CD4-positive, alpha-beta T cell (primary cell): ENCODE measurements at regions not wholly inside any gene's neighbourhood (a gene's known extent, or its start where the extent isn't known, plus 50 kb on each side); places are given as distances from the start of the nearest gene placed in this dataset.

ENCODE experiments used
- ATAC-seq: fragments of 200-7000 bp; cut with Tn5 transposase; one replicate; pipeline ENCODE4 v1.10.0; 2022; ENCODE audit warnings: mild to moderate bottlenecking; ENCODE audit not compliant: poor library complexity
- CTCF ChIA-PET: fragments of 350-600 bp; sonication (Branson Sonifier 250); formaldehyde crosslinking; loops from one replicate; lab custom pipeline; 2021; ENCODE audit warnings: antibody characterized with exemption, inconsistent platforms; lab: Charles Lee
- POLR2A ChIA-PET: fragments of 350-600 bp; sonication (Branson Sonifier 250); formaldehyde crosslinking; loops from one replicate; lab custom pipeline; 2021; ENCODE audit warnings: antibody characterized with exemption, inconsistent platforms; lab: Charles Lee
- DNase-seq, 14 experiments: peaks; one replicate each; pipeline ENCODE4 v3.0.0-alpha.2; 2013 to 2020; ENCODE audit warnings: mixed read lengths in 2 of 14
- H3K27ac ChIP-seq, 2 donors: one replicate each; pipeline versions ENCODE4 v1.5.1 to v1.7.0; 2013; ENCODE audit warnings: low read length in 2 of 2, low read depth in 1 of 2, mild to moderate bottlenecking in 1 of 2
- H3K27me3 ChIP-seq, 2 experiments: 1 replicate in 1 of 2; 2 replicates in 1 of 2; pipeline versions ENCODE4 v1.6.1 to v1.7.0; 2013; ENCODE audit warnings: low read length in 2 of 2, control low read depth in 1 of 2, mild to moderate bottlenecking in 1 of 2, moderate library complexity in 1 of 2; ENCODE audit not compliant: insufficient read depth in 2 of 2, control insufficient read depth in 1 of 2
- H3K36me3 ChIP-seq: one replicate; pipeline ENCODE4 v1.6.1; 2013; ENCODE audit warnings: low read length, control low read depth; ENCODE audit not compliant: insufficient read depth
- H3K4me1 ChIP-seq: one replicate; pipeline ENCODE4 v1.6.1; 2013; ENCODE audit warnings: low read length, control low read depth; ENCODE audit not compliant: insufficient read depth
- H3K4me3 ChIP-seq: one replicate; pipeline ENCODE4 v1.5.1; 2013; ENCODE audit warnings: mild to moderate bottlenecking, low read length, moderate library complexity
- H3K9me3 ChIP-seq, 2 experiments: 1 replicate in 1 of 2; 2 replicates in 1 of 2; pipeline versions ENCODE4 v1.6.1 to v1.7.0; 2013; ENCODE audit warnings: low read length in 2 of 2, mild to moderate bottlenecking in 2 of 2, control low read depth in 1 of 2, moderate library complexity in 1 of 2; ENCODE audit not compliant: control insufficient read depth in 1 of 2, insufficient read depth in 1 of 2
- H3K27ac Mint-ChIP-seq: one replicate; pipeline ENCODE4 v1.8.0; 2020; ENCODE audit warnings: mixed read lengths
- H3K27me3 Mint-ChIP-seq: one replicate; pipeline ENCODE4 v1.8.0; 2021; ENCODE audit warnings: mixed read lengths
- H3K36me3 Mint-ChIP-seq: one replicate; pipeline ENCODE4 v1.8.0; 2021; ENCODE audit warnings: low read depth, mixed read lengths
- H3K4me1 Mint-ChIP-seq: one replicate; pipeline ENCODE4 v1.8.0; 2021; ENCODE audit warnings: low read depth, mixed read lengths
- H3K4me3 Mint-ChIP-seq: one replicate; pipeline ENCODE4 v1.8.0; 2020; ENCODE audit warnings: mild to moderate bottlenecking, mixed read lengths
- H3K9me3 Mint-ChIP-seq: one replicate; pipeline ENCODE4 v1.8.0; 2020; ENCODE audit warnings: mixed read lengths
- CTCF ChIP-seq: fragments of 200-600 bp; IDR thresholded peaks from one replicate; pipeline ENCODE4 v1.8.0; 2022; ENCODE audit warnings: antibody characterized with exemption, mild to moderate bottlenecking
- intact Hi-C, 2 experiments: fragments of 100-400 bp; cut with DNase I in 1 of 2; cut with micrococcal nuclease in 1 of 2; formaldehyde crosslinking; loops; one replicate each; pipeline versions ENCODE4 v1.15.1 to v1.9.0; 2023 to 2025; cut with DNase I, micrococcal nuclease

GRCh38 chr7:136130511-136131303, 153.5 kb upstream of the MTPN start:
- Histone ChIP-seq H3K27me3 (no peaks in the 10 kb centered on the region), H3K36me3 (no peaks in the 10 kb centered on the region)

GRCh38 chr7:136128050-136128449, 150.9 kb upstream of the MTPN start:
- intact Hi-C loops: no loop called here
- peaks cover 5% of the 10 kb centered on the region for H3K9me3 Mint-ChIP-seq
- Histone ChIP-seq H3K36me3 (no peaks in the 10 kb centered on the region), H3K4me3 (no peak overlapping the region), H3K4me1 (no peaks in the 10 kb centered on the region), H3K27ac (no peak overlapping the region), H3K9me3 (no peaks in the 10 kb centered on the region), H3K27me3 (no peaks in the 10 kb centered on the region)
- H3K27me3 Mint-ChIP-seq: peaks cover 5% of the 10 kb centered on the region
- no peaks in the 10 kb centered on the region for H3K4me1 Mint-ChIP-seq
- no peak overlapping the region for H3K4me3 Mint-ChIP-seq
- CTCF ChIA-PET: no interaction called here
- POLR2A ChIA-PET: no interaction called here
- ATAC-seq: no peak
- no peak for TF ChIP-seq CTCF
- no peak overlapping the region for H3K27ac Mint-ChIP-seq
- no peak for DNase-seq
- H3K36me3 Mint-ChIP-seq: no peaks in the 10 kb centered on the region

More at GRCh38 chr7:136130511-136131303, 153.5 kb upstream of the MTPN start:
- Histone ChIP-seq H3K9me3 (no peaks in the 10 kb centered on the region), H3K4me3 (no peak overlapping the region), H3K27ac (no peak overlapping the region), H3K4me1 (no peaks in the 10 kb centered on the region)
- Mint-ChIP-seq H3K27ac (no peak overlapping the region), H3K4me1 (no peaks in the 10 kb centered on the region), H3K36me3 (no peaks in the 10 kb centered on the region), H3K9me3 (no peaks in the 10 kb centered on the region), H3K27me3 (peaks cover 5% of the 10 kb centered on the region), H3K4me3 (no peak overlapping the region)
- ChIA-PET CTCF (interaction anchor here (0.9 kb wide), 1 partner anchor 11 kb away, joined by 3 read pairs; no protein-coding TSS in a partner anchor), POLR2A (interaction anchor here (0.6 to 0.9 kb wide), 2 partner anchors 381 to 1010 kb away, joined by 3 read pairs; no protein-coding TSS in a partner anchor)
- intact Hi-C loops: no loop called here
- no peak for TF ChIP-seq CTCF
- ATAC-seq (no peak), DNase-seq (no peak)

- CTCF ChIA-PET: no interaction called here
- Mint-ChIP-seq H3K27me3 (peaks cover 4% of the 10 kb centered on the region), H3K4me1 (no peaks in the 10 kb centered on the region)
Observed at GRCh38 chr7:136123352-136123751, 146.2 kb upstream of the MTPN start.

More at GRCh38 chr7:136123352-136123751, 146.2 kb upstream of the MTPN start:
- no peaks in the 10 kb centered on the region for H3K4me1 ChIP-seq
- ATAC-seq (no peak), DNase-seq (no peak)
- no peaks in the 10 kb centered on the region for H3K36me3 ChIP-seq
- no peak overlapping the region for H3K27ac ChIP-seq
- H3K4me3 Mint-ChIP-seq: no peak overlapping the region
- H3K27me3 ChIP-seq: no peaks in the 10 kb centered on the region
- no peaks in the 10 kb centered on the region for H3K9me3 ChIP-seq
- no peak overlapping the region for H3K27ac Mint-ChIP-seq
- no peak for TF ChIP-seq CTCF
- no peaks in the 10 kb centered on the region for H3K36me3 Mint-ChIP-seq
- POLR2A ChIA-PET: no interaction called here
- intact Hi-C loops: no loop called here
- no peak overlapping the region for H3K4me3 ChIP-seq
- peaks cover 7% of the 10 kb centered on the region for H3K9me3 Mint-ChIP-seq
